Activated B cell treated with CpG ODN at 0.5 μM for 24 hours (primary cell): ENCODE measurements at regions not wholly inside any gene's neighbourhood (a gene's known extent, or its start where the extent isn't known, plus 50 kb on each side); places are given as distances from the start of the nearest gene placed in this dataset.

Experiments
- ATAC-seq: fragments of 200-7000 bp; cut with Tn5 transposase; one replicate; pipeline ENCODE4 v1.10.0; 2021; ENCODE audit warnings: low read depth, mild to moderate bottlenecking, moderate library complexity
- CTCF ChIA-PET: fragments of 350-600 bp; sonication (Branson Sonifier 250); formaldehyde crosslinking; loops from one replicate; lab custom pipeline; 2021; ENCODE audit warnings: antibody characterized with exemption; lab: Charles Lee
- POLR2A ChIA-PET: fragments of 350-600 bp; sonication (Branson Sonifier 250); formaldehyde crosslinking; loops from one replicate; lab custom pipeline; 2021; ENCODE audit warnings: antibody characterized with exemption; lab: Charles Lee
- DNase-seq: peaks from one replicate; pipeline ENCODE4 v3.0.0; 2022
- H3K27ac Mint-ChIP-seq: one replicate; pipeline ENCODE4 v1.8.0; 2020; ENCODE audit warnings: mixed read lengths
- H3K27me3 Mint-ChIP-seq: one replicate; pipeline ENCODE4 v1.8.0; 2021; ENCODE audit warnings: mixed read lengths
- H3K36me3 Mint-ChIP-seq: one replicate; pipeline ENCODE4 v1.8.0; 2021; ENCODE audit warnings: low read depth, mixed read lengths
- H3K4me1 Mint-ChIP-seq: one replicate; pipeline ENCODE4 v1.8.0; 2021; ENCODE audit warnings: mixed read lengths
- H3K4me3 Mint-ChIP-seq: one replicate; pipeline ENCODE4 v1.8.0; 2020; ENCODE audit warnings: mild to moderate bottlenecking, mixed read lengths
- H3K9me3 Mint-ChIP-seq: one replicate; pipeline ENCODE4 v1.8.0; 2020; ENCODE audit warnings: mixed read lengths
- CTCF ChIP-seq: fragments of 200-600 bp; IDR thresholded peaks from one replicate; pipeline ENCODE4 v1.8.0; 2022; ENCODE audit warnings: antibody characterized with exemption, mild to moderate bottlenecking
- intact Hi-C: fragments of 100-400 bp; cut with micrococcal nuclease; formaldehyde crosslinking; loops from one replicate; pipeline ENCODE4 v1.15.1; 2024

GRCh38 chr2:149739171-149739882 lies 151.8 kb upstream of the MMADHC start:
- H3K27me3 Mint-ChIP-seq, result no peaks in the 10 kb centered on the region
- intact Hi-C loops, result no loop called here
- ChIA-PET CTCF (no interaction called here), POLR2A (no interaction called here)
- no peak for TF ChIP-seq CTCF
- ATAC-seq (no peak), DNase-seq (no peak)
- no peak overlapping the region for H3K27ac Mint-ChIP-seq
- no peaks in the 10 kb centered on the region for H3K36me3 Mint-ChIP-seq
- no peaks in the 10 kb centered on the region for H3K4me1 Mint-ChIP-seq
- no peaks in the 10 kb centered on the region for H3K9me3 Mint-ChIP-seq
- H3K4me3 Mint-ChIP-seq, result no peak overlapping the region

- no peak for TF ChIP-seq CTCF
- intact Hi-C loops, result no loop called here
- DNase-seq (no peak), ATAC-seq (no peak)
- Mint-ChIP-seq H3K9me3 (no peaks in the 10 kb centered on the region), H3K27me3 (no peaks in the 10 kb centered on the region), H3K4me1 (no peaks in the 10 kb centered on the region), H3K36me3 (no peaks in the 10 kb centered on the region), H3K4me3 (no peak overlapping the region), H3K27ac (no peak overlapping the region)
- POLR2A ChIA-PET, result no interaction called here
- CTCF ChIA-PET, result no interaction called here
Observed at GRCh38 chr2:149738767-149739166, 151.2 kb upstream of the MMADHC start.

- H3K4me3 Mint-ChIP-seq, result no peak overlapping the region
- no peak for TF ChIP-seq CTCF
- intact Hi-C loops, result no loop called here
- H3K36me3 Mint-ChIP-seq, result no peaks in the 10 kb centered on the region
- CTCF ChIA-PET, result no interaction called here
- DNase-seq (no peak), ATAC-seq (no peak)
- no peaks in the 10 kb centered on the region for H3K4me1 Mint-ChIP-seq
- POLR2A ChIA-PET, result no interaction called here
- no peak overlapping the region for H3K27ac Mint-ChIP-seq
- no peaks in the 10 kb centered on the region for H3K27me3 Mint-ChIP-seq
- no peaks in the 10 kb centered on the region for H3K9me3 Mint-ChIP-seq
Observed at GRCh38 chr2:149737896-149738295, 150.3 kb upstream of the MMADHC start.

GRCh38 chr2:149735237-149735958 lies 147.8 kb upstream of the MMADHC start:
- CTCF ChIA-PET, result no interaction called here
- Mint-ChIP-seq H3K9me3 (no peaks in the 10 kb centered on the region), H3K4me3 (no peak overlapping the region), H3K4me1 (no peaks in the 10 kb centered on the region), H3K27ac (no peak overlapping the region), H3K27me3 (no peaks in the 10 kb centered on the region), H3K36me3 (no peaks in the 10 kb centered on the region)
- intact Hi-C loops, result no loop called here
- POLR2A ChIA-PET, result no interaction called here
- no peak for ATAC-seq
- no peak for TF ChIP-seq CTCF
- no peak for DNase-seq

GRCh38 chr2:149733936-149734685 lies 146.5 kb upstream of the MMADHC start:
- ATAC-seq, result no peak
- TF ChIP-seq CTCF, result no peak
- Mint-ChIP-seq H3K27ac (no peak overlapping the region), H3K9me3 (no peaks in the 10 kb centered on the region), H3K36me3 (no peaks in the 10 kb centered on the region), H3K4me3 (no peak overlapping the region), H3K4me1 (no peaks in the 10 kb centered on the region), H3K27me3 (no peaks in the 10 kb centered on the region)
- CTCF ChIA-PET, result no interaction called here
- POLR2A ChIA-PET, result no interaction called here
- intact Hi-C loops, result no loop called here
- DNase-seq, result no peak
